ENCODE measurements at regions not wholly inside any gene's neighbourhood (a gene's known extent, or its start where the extent isn't known, plus 50 kb on each side); places are given as distances from the start of the nearest gene placed in this dataset.

- Mint-ChIP-seq H3K36me3 (no peaks in the 10 kb centered on the region), H3K9me3 (no peaks in the 10 kb centered on the region), H3K27me3 (no peaks in the 10 kb centered on the region), H3K27ac (no peak overlapping the region), H3K4me3 (no peak overlapping the region), H3K4me1 (no peaks in the 10 kb centered on the region)
- DNase-seq = no peak
These were observed 181.3 kb upstream of the NDST4 start for GRCh38 chr4:115294717-115295116.

DNA sequence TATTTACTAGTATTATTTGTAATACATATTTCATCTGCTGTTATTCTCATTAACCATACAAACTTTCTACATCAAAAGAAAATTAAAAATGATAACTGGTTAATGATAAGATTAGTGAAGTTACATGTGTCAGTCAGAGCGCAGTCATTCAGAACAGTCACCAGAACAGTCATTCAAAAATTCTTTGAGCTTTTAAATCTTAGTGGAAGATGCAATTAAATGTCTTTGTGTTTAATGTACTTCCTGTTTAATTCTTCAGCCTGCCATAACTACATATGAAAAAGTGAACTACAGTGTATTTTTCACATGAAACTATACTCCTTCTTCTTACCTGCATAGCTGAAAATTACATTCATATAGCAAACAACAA lies 179.7 kb upstream of the NDST4 start:
- no peak for DNase-seq
- Mint-ChIP-seq H3K36me3 (no peaks in the 10 kb centered on the region), H3K27ac (no peak overlapping the region), H3K9me3 (no peaks in the 10 kb centered on the region), H3K4me3 (no peak overlapping the region), H3K4me1 (no peaks in the 10 kb centered on the region), H3K27me3 (no peaks in the 10 kb centered on the region)

DNA sequence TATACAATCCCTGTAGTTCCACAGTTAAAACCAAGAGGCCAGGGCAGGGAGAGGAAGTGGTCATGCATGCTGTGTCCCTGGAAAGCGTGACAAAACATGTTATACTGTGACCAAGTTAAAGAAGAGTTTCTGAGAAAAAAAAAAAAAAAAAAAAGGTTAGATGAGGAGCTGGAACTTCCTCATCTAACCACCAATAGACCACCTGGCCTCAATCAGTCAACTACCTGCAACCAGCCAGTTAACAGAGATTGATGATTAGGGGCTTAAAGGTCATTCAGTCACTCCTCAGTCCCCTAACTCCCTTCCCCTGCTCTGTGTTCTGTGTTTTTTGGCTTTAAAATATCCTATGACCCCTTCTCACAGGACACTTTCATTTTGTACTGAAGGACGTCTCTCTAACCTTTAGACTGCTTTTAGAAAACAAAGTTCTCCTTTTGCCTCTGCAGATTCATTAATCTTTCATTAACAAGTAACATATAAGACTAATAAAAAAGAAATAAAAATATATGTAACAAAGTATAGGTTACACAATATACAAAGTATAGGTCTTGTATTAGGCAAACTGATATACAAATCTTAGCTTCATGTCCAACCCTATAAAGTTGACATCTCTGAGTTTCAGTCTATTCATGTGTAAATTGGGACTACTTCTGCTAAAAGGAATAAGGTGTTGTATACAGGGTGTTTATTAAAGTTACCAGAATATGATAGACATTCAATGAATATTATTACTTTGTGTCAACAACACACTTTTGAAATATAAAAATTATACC lies 179.1 kb upstream of the NDST4 start:
- Mint-ChIP-seq H3K36me3 (no peaks in the 10 kb centered on the region), H3K9me3 (no peaks in the 10 kb centered on the region), H3K4me3 (no peak overlapping the region), H3K27me3 (no peaks in the 10 kb centered on the region), H3K4me1 (no peaks in the 10 kb centered on the region), H3K27ac (no peak overlapping the region)
- DNase-seq = no peak

- Mint-ChIP-seq H3K27me3 (no peaks in the 10 kb centered on the region), H3K4me3 (no peak overlapping the region), H3K9me3 (no peaks in the 10 kb centered on the region), H3K4me1 (no peaks in the 10 kb centered on the region), H3K36me3 (no peaks in the 10 kb centered on the region), H3K27ac (no peak overlapping the region)
- DNase-seq = no peak
These were observed 174.0 kb upstream of the NDST4 start for GRCh38 chr4:115287426-115287825.

DNA sequence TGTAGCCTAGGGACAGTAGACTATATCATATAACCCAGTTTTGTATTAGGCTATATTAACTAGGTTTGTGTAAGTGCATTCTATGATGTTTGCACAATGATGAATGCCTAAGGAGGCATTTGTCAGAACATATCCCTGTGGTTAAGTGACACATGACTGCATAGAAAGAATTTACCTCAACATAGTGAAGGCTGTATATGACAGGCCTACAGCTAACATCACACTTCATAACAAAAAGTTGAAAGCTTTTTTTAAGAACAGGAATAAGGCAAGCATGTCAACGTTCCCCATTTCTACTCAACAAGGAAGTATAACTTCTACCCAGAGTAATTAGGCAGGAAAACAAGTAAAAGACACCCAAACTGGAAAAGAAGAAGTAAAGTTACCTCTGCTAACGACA lies 165.9 kb upstream of the NDST4 start:
- no peaks in the 10 kb centered on the region for H3K36me3 Mint-ChIP-seq
- no peaks in the 10 kb centered on the region for H3K9me3 Mint-ChIP-seq
- no peak for DNase-seq
- H3K27ac Mint-ChIP-seq = no peak overlapping the region
- H3K4me1 Mint-ChIP-seq = no peaks in the 10 kb centered on the region
- no peak overlapping the region for H3K4me3 Mint-ChIP-seq
- no peaks in the 10 kb centered on the region for H3K27me3 Mint-ChIP-seq

- no peak for DNase-seq
- no peaks in the 10 kb centered on the region for H3K27me3 Mint-ChIP-seq
- no peaks in the 10 kb centered on the region for H3K36me3 Mint-ChIP-seq
- H3K9me3 Mint-ChIP-seq = no peaks in the 10 kb centered on the region
- H3K27ac Mint-ChIP-seq = no peak overlapping the region
- H3K4me1 Mint-ChIP-seq = no peaks in the 10 kb centered on the region
- no peak overlapping the region for H3K4me3 Mint-ChIP-seq
These were observed 165.4 kb upstream of the NDST4 start for GRCh38 chr4:115278830-115279229.

DNA sequence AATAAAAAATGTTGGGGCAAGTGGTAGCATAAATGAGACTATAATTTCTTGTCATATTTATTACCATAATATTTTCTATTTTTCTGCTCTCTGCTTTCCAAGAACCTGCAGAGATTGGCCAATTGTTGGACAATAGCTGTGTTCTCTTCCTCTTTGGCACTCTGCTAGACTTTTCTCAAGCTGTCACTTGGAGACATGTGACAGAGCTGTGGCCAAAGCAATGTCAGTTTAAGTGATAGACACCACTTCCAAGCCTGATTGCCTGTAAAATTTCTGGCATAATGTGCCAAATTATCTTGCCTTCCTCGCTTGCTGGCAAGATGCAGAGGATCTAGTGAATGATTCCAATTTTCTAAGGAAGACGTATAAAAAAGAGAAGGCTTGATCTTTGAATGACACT lies 162.2 kb upstream of the NDST4 start:
- DNase-seq = no peak
- Mint-ChIP-seq H3K4me3 (no peak overlapping the region), H3K4me1 (no peaks in the 10 kb centered on the region), H3K27ac (no peak overlapping the region), H3K36me3 (no peaks in the 10 kb centered on the region), H3K9me3 (no peaks in the 10 kb centered on the region), H3K27me3 (no peaks in the 10 kb centered on the region)

DNA sequence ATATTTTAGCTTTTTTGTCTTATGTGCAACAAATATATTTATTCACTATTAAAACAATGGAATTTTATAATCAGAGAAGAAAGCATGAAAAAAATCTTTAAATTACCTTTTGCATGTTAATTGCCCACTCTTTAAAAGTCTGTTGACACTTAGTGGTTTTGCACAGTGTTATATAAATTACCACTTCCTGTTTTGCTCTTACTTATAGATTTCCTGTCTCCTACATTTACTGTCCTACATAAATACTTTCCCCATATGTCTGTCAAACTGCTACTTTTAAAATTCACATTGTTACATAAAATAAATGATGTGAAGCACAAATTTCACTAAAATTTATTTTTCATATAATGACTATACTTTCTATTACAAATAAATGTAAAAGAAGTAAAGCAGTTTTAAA lies 161.1 kb upstream of the NDST4 start:
- H3K9me3 Mint-ChIP-seq = no peaks in the 10 kb centered on the region
- DNase-seq = no peak
- H3K27me3 Mint-ChIP-seq = no peaks in the 10 kb centered on the region
- H3K36me3 Mint-ChIP-seq = no peaks in the 10 kb centered on the region
- no peak overlapping the region for H3K27ac Mint-ChIP-seq
- H3K4me3 Mint-ChIP-seq = no peak overlapping the region
- no peaks in the 10 kb centered on the region for H3K4me1 Mint-ChIP-seq

DNA sequence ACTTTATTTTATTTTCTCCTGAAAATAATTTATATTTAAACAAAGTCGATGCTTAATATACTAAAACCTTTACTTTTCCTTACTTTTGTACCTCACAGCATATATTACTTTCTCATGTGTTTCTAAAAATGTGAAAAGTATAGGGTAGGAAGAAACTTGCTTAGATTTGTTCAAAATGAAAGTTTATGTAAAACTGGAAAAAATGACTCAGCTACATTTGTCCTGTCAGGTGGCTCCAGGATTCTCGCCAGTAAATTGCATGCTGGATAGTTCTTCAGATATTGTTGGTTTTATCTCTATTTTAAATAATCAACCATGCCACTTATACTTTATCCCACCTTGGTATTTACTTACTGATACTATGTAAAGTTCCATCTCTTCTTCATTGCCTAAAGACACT lies 159.2 kb upstream of the NDST4 start:
- Mint-ChIP-seq H3K4me3 (no peak overlapping the region), H3K9me3 (peaks cover 1% of the 10 kb centered on the region), H3K36me3 (no peaks in the 10 kb centered on the region), H3K27ac (no peak overlapping the region), H3K4me1 (no peaks in the 10 kb centered on the region), H3K27me3 (no peaks in the 10 kb centered on the region)
- no peak for DNase-seq

DNA sequence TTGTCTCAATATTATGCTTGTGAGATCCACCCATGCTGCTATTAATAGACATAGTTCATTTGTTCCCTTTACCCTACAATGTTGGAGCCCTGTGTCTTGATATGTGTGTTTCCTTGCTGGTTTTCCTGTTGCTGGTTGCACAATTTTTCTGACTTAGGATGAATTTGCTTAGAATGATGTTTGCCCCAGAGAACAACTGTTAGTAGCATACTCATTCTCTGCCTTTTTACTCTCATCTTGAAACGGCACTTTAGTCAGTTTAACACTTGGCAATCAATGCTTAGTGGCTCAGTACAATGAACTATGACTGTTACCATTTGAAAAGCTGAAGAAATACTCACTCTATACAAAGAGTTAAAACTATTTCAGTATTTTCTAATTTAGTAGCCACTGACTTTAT lies 158.8 kb upstream of the NDST4 start:
- Mint-ChIP-seq H3K9me3 (peaks cover 1% of the 10 kb centered on the region), H3K36me3 (no peaks in the 10 kb centered on the region), H3K27ac (no peak overlapping the region), H3K27me3 (no peaks in the 10 kb centered on the region), H3K4me3 (no peak overlapping the region), H3K4me1 (no peaks in the 10 kb centered on the region)
- no peak for DNase-seq

- no peaks in the 10 kb centered on the region for H3K9me3 Mint-ChIP-seq
- H3K4me3 Mint-ChIP-seq = no peak overlapping the region
- no peaks in the 10 kb centered on the region for H3K36me3 Mint-ChIP-seq
- no peaks in the 10 kb centered on the region for H3K27me3 Mint-ChIP-seq
- no peak overlapping the region for H3K27ac Mint-ChIP-seq
- no peak for DNase-seq
- no peaks in the 10 kb centered on the region for H3K4me1 Mint-ChIP-seq
These were observed 146.8 kb upstream of the NDST4 start for GRCh38 chr4:115260195-115260594.

DNA sequence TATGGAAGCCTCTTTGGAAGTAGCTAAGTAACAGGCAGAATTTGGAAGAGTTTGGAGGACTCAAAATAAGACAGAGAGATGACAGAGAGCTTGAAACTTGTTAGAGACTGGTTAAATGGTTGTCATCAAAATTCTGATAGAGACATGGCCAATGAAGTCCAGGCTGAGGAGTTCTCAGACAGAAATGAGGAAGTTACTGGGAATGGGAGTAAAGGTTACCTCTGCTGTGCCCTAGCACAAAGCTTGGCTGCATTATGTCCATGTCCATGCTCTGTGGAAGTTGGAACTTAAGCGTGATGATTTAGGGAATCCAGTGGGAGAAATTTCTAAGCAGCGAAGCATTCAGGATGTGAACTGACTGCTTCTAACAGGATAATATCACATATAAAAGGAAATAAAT lies 146.2 kb upstream of the NDST4 start:
- Mint-ChIP-seq H3K9me3 (no peaks in the 10 kb centered on the region), H3K4me3 (no peak overlapping the region), H3K36me3 (no peaks in the 10 kb centered on the region), H3K27me3 (no peaks in the 10 kb centered on the region), H3K4me1 (no peaks in the 10 kb centered on the region), H3K27ac (no peak overlapping the region)
- DNase-seq = no peak

DNA sequence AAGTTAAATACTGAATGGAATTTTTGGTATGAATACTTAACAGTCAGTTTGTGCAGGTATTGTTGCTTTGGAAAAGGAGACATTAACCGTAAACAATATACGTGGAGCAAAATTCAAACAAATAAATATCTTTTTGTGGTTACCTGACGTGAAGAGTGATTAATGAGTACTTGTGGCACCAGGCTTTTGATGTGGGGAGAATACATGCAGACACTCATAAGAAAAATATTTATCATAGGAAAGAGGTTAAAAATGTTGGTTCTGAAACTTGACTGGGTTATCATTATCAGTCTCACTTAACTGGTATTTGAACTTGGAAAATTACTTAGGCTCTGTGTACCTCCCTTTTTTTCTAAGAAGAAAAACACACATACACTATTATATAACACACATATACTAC lies 136.4 kb upstream of the NDST4 start:
- no peak for DNase-seq
- no peak overlapping the region for H3K27ac Mint-ChIP-seq
- no peaks in the 10 kb centered on the region for H3K36me3 Mint-ChIP-seq
- H3K4me3 Mint-ChIP-seq = no peak overlapping the region
- H3K27me3 Mint-ChIP-seq = peaks cover 5% of the 10 kb centered on the region
- H3K4me1 Mint-ChIP-seq = no peaks in the 10 kb centered on the region
- H3K9me3 Mint-ChIP-seq = peaks cover 3% of the 10 kb centered on the region

GRCh38 chr4:115234405-115235093 lies 121.1 kb upstream of the NDST4 start:
- no peaks in the 10 kb centered on the region for H3K4me1 Mint-ChIP-seq
- no peak overlapping the region for H3K27ac Mint-ChIP-seq
- H3K36me3 Mint-ChIP-seq = no peaks in the 10 kb centered on the region
- H3K4me3 Mint-ChIP-seq = no peak overlapping the region
- no peaks in the 10 kb centered on the region for H3K9me3 Mint-ChIP-seq
- no peak for DNase-seq
- no peaks in the 10 kb centered on the region for H3K27me3 Mint-ChIP-seq

DNA sequence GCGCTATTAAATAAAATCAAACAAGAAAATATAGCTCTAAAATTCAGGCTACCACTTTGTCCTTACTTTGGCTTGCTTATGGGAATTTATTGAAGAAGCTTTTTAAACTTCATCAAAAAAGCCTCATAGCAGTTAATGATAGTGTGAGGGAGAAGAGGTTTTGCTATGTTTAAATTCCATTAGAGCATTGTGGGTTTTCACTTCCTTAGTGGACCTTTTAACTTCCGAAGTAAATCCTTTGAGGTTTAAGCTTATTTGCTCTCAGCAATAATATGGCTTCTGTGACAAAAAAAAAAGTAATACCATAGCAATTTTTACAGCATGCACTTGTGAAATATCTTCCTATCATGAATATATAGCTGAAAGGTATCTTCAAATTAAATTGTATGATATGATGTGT lies 120.2 kb upstream of the NDST4 start:
- Mint-ChIP-seq H3K36me3 (no peaks in the 10 kb centered on the region), H3K9me3 (no peaks in the 10 kb centered on the region), H3K27me3 (no peaks in the 10 kb centered on the region), H3K27ac (no peak overlapping the region), H3K4me1 (no peaks in the 10 kb centered on the region), H3K4me3 (no peak overlapping the region)
- DNase-seq = no peak

DNA sequence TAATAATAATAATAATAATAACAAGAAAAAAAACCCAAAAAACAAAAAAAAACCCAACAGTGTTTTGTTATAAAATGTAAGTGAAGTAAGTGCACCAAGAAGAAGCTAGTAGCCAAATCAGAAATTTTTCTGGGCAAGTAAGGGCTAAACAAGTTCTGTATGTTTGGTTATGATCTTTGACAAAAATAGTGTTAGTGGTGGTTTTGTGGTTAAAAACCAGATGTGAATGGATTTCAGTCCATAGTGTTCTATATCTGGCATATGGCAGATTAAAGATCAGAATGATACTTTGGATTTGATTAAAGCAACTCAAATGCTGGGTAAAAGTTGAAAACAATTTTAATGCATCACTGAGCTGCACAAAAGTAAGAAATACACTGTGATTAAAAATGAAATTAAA lies 116.5 kb upstream of the NDST4 start:
- no peaks in the 10 kb centered on the region for H3K4me1 Mint-ChIP-seq
- no peak for DNase-seq
- H3K27ac Mint-ChIP-seq = no peak overlapping the region
- no peak overlapping the region for H3K4me3 Mint-ChIP-seq
- no peaks in the 10 kb centered on the region for H3K36me3 Mint-ChIP-seq
- no peaks in the 10 kb centered on the region for H3K9me3 Mint-ChIP-seq
- no peaks in the 10 kb centered on the region for H3K27me3 Mint-ChIP-seq
